ENCODE measurements at regions not wholly inside any gene's neighbourhood (a gene's known extent, or its start where the extent isn't known, plus 50 kb on each side); places are given as distances from the start of the nearest gene placed in this dataset.

- TF ChIP-seq ZFX (IDR thresholded peaks at IDR 0.05), result no peak
- H3K27ac ChIP-seq, result no peak overlapping the region
Observed at GRCh38 chr6:49070411-49070810, 392.6 kb downstream of the MMUT start.

DNA sequence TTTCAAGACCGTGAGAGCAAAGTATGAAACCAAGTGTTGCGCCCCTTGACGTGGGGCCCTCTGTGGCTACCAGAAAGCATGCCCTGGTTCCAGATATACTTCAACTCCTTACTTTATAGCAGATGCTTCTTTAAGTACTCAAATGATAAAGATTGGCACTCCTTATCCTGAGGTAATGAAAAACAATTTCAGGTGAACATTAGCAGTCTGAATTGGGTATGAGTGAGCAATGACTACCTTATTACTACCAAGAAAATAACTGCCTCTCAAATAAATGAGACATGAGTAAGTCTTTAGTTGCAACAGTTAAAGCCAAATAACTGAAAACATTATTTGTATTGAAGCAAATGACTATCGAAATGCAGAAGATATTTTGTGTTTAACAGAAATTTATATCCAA is 408.7 kb downstream of the MMUT start:
- H3K27ac ChIP-seq, result no peak overlapping the region
- TF ChIP-seq, protein P1, sequence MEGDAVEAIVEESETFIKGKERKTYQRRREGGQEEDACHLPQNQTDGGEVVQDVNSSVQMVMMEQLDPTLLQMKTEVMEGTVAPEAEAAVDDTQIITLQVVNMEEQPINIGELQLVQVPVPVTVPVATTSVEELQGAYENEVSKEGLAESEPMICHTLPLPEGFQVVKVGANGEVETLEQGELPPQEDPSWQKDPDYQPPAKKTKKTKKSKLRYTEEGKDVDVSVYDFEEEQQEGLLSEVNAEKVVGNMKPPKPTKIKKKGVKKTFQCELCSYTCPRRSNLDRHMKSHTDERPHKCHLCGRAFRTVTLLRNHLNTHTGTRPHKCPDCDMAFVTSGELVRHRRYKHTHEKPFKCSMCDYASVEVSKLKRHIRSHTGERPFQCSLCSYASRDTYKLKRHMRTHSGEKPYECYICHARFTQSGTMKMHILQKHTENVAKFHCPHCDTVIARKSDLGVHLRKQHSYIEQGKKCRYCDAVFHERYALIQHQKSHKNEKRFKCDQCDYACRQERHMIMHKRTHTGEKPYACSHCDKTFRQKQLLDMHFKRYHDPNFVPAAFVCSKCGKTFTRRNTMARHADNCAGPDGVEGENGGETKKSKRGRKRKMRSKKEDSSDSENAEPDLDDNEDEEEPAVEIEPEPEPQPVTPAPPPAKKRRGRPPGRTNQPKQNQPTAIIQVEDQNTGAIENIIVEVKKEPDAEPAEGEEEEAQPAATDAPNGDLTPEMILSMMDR (conservative IDR thresholded peaks at IDR 0.05), result no peak
- no peak for TF ChIP-seq ZFX (IDR thresholded peaks at IDR 0.05)

GRCh38 chr6:49052901-49053300 is 410.2 kb downstream of the MMUT start:
- H3K27ac ChIP-seq, result no peak overlapping the region
- TF ChIP-seq, protein P1 (conservative IDR thresholded peaks at IDR 0.05), result no peak
- no peak for TF ChIP-seq ZFX (IDR thresholded peaks at IDR 0.05)

DNA sequence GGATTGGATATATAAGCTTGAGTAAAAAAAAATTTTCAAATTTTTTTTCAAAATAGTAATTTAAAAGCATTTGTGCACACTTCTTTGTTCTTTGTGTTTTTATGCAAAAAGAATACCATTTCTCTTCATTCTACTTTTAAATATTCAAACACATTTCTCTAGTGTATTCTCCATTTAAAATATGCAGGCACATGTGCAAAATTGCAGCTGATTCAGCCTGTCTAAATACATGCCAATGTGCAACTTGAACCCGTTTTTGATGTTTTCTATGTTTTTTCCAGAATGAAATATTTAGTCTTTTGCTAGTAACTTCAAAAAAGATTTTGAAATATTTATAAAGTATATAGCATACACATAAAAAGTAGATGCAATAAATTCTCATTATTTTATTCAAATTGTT is 411.8 kb downstream of the MMUT start:
- no peak overlapping the region for H3K27ac ChIP-seq
- TF ChIP-seq ZFX (IDR thresholded peaks at IDR 0.05), result no peak
- TF ChIP-seq, protein P1 (conservative IDR thresholded peaks at IDR 0.05), result no peak

GRCh38 chr6:49050584-49050983 is 412.5 kb downstream of the MMUT start:
- no peak overlapping the region for H3K27ac ChIP-seq
- no peak for TF ChIP-seq ZFX (IDR thresholded peaks at IDR 0.05)
- TF ChIP-seq, protein P1 (conservative IDR thresholded peaks at IDR 0.05), result no peak

DNA sequence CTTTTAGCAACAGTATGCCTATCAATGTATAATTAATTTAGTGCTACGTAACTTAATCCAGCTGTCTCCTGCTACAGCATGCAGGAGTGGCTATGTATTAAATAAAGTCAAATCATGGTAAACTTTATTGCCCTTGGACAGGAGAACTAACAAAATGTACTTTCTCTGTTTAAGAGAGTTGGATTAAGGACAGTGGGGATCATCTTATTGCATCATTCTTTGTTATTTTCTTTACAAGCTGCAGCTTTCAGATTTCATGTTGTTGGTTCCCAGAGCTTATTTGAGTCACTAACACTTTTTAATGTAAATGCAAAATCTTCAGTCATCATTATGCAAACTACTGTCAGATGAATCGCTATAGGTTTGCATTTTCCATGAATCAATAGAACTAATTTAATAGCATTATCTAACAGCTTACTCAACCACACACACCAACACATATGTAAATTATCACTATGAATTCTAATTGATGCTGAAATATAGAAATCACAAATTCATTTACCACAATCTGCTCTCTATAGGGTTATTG is 424.7 kb downstream of the MMUT start:
- no peak overlapping the region for H3K27ac ChIP-seq

GRCh38 chr6:49030251-49031020 is 432.6 kb downstream of the MMUT start:
- TF ChIP-seq ZFX (IDR thresholded peaks at IDR 0.05), result no peak
- TF ChIP-seq, protein P1 (conservative IDR thresholded peaks at IDR 0.05), result no peak
- no peak overlapping the region for H3K27ac ChIP-seq

More for the DNA sequence above, 424.7 kb downstream of the MMUT start:
- no peak for TF ChIP-seq ZFX (IDR thresholded peaks at IDR 0.05)
- TF ChIP-seq, protein P1 (conservative IDR thresholded peaks at IDR 0.05), result no peak

GRCh38 chr6:49027644-49028043 is 435.4 kb downstream of the MMUT start:
- TF ChIP-seq ZFX (IDR thresholded peaks at IDR 0.05), result no peak
- TF ChIP-seq, protein P1 (conservative IDR thresholded peaks at IDR 0.05), result no peak

More at GRCh38 chr6:49027644-49028043, 435.4 kb downstream of the MMUT start:
- H3K27ac ChIP-seq, result no peak overlapping the region

Data from C4-2B (cell line).